Central memory CD8-positive, alpha-beta T cell (primary cell): ENCODE measurements at regions not wholly inside any gene's neighbourhood (a gene's known extent, or its start where the extent isn't known, plus 50 kb on each side); places are given as distances from the start of the nearest gene placed in this dataset.

Experiments
- ATAC-seq: fragments of 150-1000 bp; cut with Tn5 transposase; replicated peaks from 2 replicates; pipeline ENCODE4 v1.10.0; 2022; ENCODE audit warnings: mild to moderate bottlenecking, moderate FRiP score, moderate number of reproducible peaks; ENCODE audit not compliant: poor library complexity, severe bottlenecking; ENCODE audit errors: extremely low read depth
- DNase-seq, 2 donors: peaks; one replicate each; pipeline ENCODE4 v3.0.0; 2021; ENCODE audit warnings: low spot score in 2 of 2
- H3K27ac Mint-ChIP-seq: one replicate; pipeline ENCODE4 v1.8.0; 2022; ENCODE audit warnings: low read depth, mild to moderate bottlenecking, moderate library complexity, mixed read lengths
- H3K27me3 Mint-ChIP-seq: one replicate; pipeline ENCODE4 v1.8.0; 2022; ENCODE audit warnings: mixed read lengths
- H3K36me3 Mint-ChIP-seq: one replicate; pipeline ENCODE4 v1.8.0; 2022; ENCODE audit warnings: mild to moderate bottlenecking, moderate library complexity, mixed read lengths; ENCODE audit not compliant: insufficient read depth
- H3K4me1 Mint-ChIP-seq: one replicate; pipeline ENCODE4 v1.8.0; 2022; ENCODE audit warnings: mixed read lengths
- H3K4me3 Mint-ChIP-seq: one replicate; pipeline ENCODE4 v1.8.0; 2022; ENCODE audit warnings: mild to moderate bottlenecking, moderate library complexity, mixed read lengths
- H3K9me3 Mint-ChIP-seq: one replicate; pipeline ENCODE4 v1.8.0; 2022; ENCODE audit warnings: mixed read lengths

GRCh38 chr4:156495836-156496235 lies 475.8 kb downstream of the PDGFC start:
- peaks cover 18% of the 10 kb centered on the region for H3K9me3 Mint-ChIP-seq
- H3K27me3 Mint-ChIP-seq, result no peaks in the 10 kb centered on the region
- no peak overlapping the region for H3K4me3 Mint-ChIP-seq
- H3K27ac Mint-ChIP-seq, result no peak overlapping the region
- ATAC-seq (no peak), DNase-seq (no peak)
- no peaks in the 10 kb centered on the region for H3K4me1 Mint-ChIP-seq
- H3K36me3 Mint-ChIP-seq, result no peaks in the 10 kb centered on the region

GRCh38 chr4:156495091-156495490 lies 476.5 kb downstream of the PDGFC start:
- DNase-seq (no peak), ATAC-seq (no peak)
- no peaks in the 10 kb centered on the region for H3K36me3 Mint-ChIP-seq
- no peak overlapping the region for H3K27ac Mint-ChIP-seq
- no peaks in the 10 kb centered on the region for H3K4me1 Mint-ChIP-seq
- no peaks in the 10 kb centered on the region for H3K27me3 Mint-ChIP-seq
- H3K9me3 Mint-ChIP-seq, result peaks cover 21% of the 10 kb centered on the region
- H3K4me3 Mint-ChIP-seq, result no peak overlapping the region

DNA sequence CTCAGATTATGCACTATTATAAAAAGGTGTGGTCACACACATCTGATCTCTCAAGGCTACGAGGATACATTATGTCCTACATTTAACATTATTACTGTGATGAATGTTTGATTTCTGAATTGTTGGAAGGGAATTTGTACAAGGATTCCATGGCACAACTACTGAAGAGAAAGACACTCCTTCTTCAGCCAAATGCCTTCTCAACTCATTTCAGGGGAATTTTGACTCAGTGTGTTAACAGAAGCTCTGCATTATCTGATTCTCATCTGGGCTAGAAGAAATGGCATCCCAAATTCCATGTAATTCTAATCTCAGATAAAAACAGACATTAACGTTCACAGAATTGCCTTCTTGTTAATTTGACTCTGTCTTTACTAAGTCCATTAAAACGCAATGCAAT lies 477.7 kb downstream of the PDGFC start:
- Mint-ChIP-seq H3K4me1 (no peaks in the 10 kb centered on the region), H3K36me3 (no peaks in the 10 kb centered on the region), H3K27me3 (no peaks in the 10 kb centered on the region), H3K4me3 (no peak overlapping the region), H3K27ac (no peak overlapping the region), H3K9me3 (peaks cover 23% of the 10 kb centered on the region)
- ATAC-seq (no peak), DNase-seq (no peak)

DNA sequence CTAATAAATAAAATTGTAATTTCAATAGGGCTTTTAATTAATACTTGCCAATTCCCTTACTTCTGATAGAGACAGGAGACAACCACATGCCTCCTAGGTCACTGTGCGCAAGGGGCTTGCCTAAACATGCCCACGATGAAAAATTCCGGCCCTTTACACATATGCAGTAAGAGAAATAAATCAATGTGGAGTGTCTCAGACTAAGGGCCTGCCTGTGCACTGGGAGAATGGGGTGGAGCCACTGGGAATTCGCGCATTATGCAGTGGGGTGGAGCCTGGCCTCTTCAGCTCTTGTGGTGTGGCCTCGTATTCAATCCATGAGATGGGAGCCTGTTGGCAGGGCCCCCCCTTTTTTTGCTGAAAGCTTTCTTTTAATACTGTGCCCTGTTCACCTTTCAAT lies 484.5 kb downstream of the PDGFC start:
- no peaks in the 10 kb centered on the region for H3K27me3 Mint-ChIP-seq
- no peak for ATAC-seq

DNA sequence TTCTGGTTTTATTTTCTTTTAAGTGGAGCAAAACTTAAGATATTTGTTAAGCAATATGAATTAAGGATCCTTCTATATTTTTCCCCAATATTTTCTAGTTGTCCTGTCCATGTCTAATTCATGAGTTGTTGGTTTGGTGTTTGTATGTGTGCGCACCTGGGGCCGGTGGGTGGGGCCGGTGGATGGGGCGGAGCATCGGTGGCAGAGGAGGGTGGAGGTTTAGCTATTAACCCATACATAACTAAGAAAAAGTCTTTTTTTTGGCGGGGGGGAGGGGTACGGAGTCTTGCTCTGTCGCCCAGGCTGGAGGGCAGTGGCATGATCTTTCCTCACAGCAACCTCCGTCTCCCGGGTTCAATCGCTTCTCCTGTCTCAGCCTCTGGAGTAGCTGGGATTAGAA lies 489.8 kb downstream of the PDGFC start:
- Mint-ChIP-seq H3K4me1 (no peaks in the 10 kb centered on the region), H3K27ac (no peak overlapping the region), H3K36me3 (peaks cover 3% of the 10 kb centered on the region), H3K27me3 (no peaks in the 10 kb centered on the region), H3K4me3 (no peak overlapping the region), H3K9me3 (peaks cover 10% of the 10 kb centered on the region)
- DNase-seq, result no peak
- ATAC-seq, result no peak

More for the DNA sequence above, 484.5 kb downstream of the PDGFC start:
- Mint-ChIP-seq H3K4me3 (no peak overlapping the region), H3K9me3 (peaks cover 22% of the 10 kb centered on the region), H3K36me3 (no peaks in the 10 kb centered on the region), H3K27ac (no peak overlapping the region), H3K4me1 (no peaks in the 10 kb centered on the region)
- no peak for DNase-seq

GRCh38 chr4:156477636-156478035 lies 494.0 kb downstream of the PDGFC start:
- H3K36me3 Mint-ChIP-seq, result peaks cover 3% of the 10 kb centered on the region
- peaks cover 8% of the 10 kb centered on the region for H3K9me3 Mint-ChIP-seq
- H3K27me3 Mint-ChIP-seq, result no peaks in the 10 kb centered on the region
- ATAC-seq (no peak), DNase-seq (no peak)
- H3K27ac Mint-ChIP-seq, result no peak overlapping the region
- no peak overlapping the region for H3K4me3 Mint-ChIP-seq
- H3K4me1 Mint-ChIP-seq, result no peaks in the 10 kb centered on the region

GRCh38 chr4:156476359-156476758 lies 495.2 kb downstream of the PDGFC start:
- Mint-ChIP-seq H3K36me3 (peaks cover 2% of the 10 kb centered on the region), H3K4me3 (no peak overlapping the region), H3K27ac (no peak overlapping the region), H3K9me3 (peaks cover 8% of the 10 kb centered on the region), H3K27me3 (no peaks in the 10 kb centered on the region), H3K4me1 (no peaks in the 10 kb centered on the region)
- no peak for DNase-seq
- no peak for ATAC-seq

- ATAC-seq, result no peak
- no peak for DNase-seq
- Mint-ChIP-seq H3K36me3 (peaks cover 2% of the 10 kb centered on the region), H3K9me3 (peaks cover 8% of the 10 kb centered on the region), H3K4me1 (no peaks in the 10 kb centered on the region), H3K27ac (no peak overlapping the region), H3K27me3 (no peaks in the 10 kb centered on the region), H3K4me3 (no peak overlapping the region)
Measured at GRCh38 chr4:156475322-156475721, 496.3 kb downstream of the PDGFC start.

GRCh38 chr4:156473151-156473550 lies 498.4 kb downstream of the PDGFC start:
- no peak overlapping the region for H3K4me3 Mint-ChIP-seq
- no peaks in the 10 kb centered on the region for H3K36me3 Mint-ChIP-seq
- no peak for ATAC-seq
- H3K9me3 Mint-ChIP-seq, result peaks cover 8% of the 10 kb centered on the region
- no peaks in the 10 kb centered on the region for H3K4me1 Mint-ChIP-seq
- H3K27ac Mint-ChIP-seq, result no peak overlapping the region
- H3K27me3 Mint-ChIP-seq, result no peaks in the 10 kb centered on the region
- DNase-seq, result no peak

DNA sequence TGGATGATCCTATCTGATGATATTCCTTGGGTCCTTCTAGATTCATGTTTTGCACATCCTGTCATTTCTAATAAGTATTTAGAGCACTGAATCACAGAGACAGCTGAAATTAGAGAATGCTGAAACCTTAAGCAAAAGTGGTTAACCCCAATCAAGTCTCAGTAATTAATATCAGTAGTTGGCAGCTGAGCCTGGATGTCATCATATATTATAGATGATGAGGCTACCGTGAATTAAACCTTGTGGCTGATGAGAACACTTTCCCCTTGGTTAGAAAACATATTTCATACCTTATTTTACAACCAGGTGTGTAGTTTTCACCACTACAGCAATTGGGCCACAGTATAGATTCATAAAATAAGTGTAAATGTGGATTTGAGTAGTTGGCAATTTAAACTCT lies 499.0 kb downstream of the PDGFC start:
- H3K36me3 Mint-ChIP-seq, result no peaks in the 10 kb centered on the region
- ATAC-seq (no peak), DNase-seq (no peak)
- H3K9me3 Mint-ChIP-seq, result peaks cover 8% of the 10 kb centered on the region
- no peak overlapping the region for H3K4me3 Mint-ChIP-seq
- no peaks in the 10 kb centered on the region for H3K4me1 Mint-ChIP-seq
- H3K27me3 Mint-ChIP-seq, result no peaks in the 10 kb centered on the region
- H3K27ac Mint-ChIP-seq, result no peak overlapping the region

DNA sequence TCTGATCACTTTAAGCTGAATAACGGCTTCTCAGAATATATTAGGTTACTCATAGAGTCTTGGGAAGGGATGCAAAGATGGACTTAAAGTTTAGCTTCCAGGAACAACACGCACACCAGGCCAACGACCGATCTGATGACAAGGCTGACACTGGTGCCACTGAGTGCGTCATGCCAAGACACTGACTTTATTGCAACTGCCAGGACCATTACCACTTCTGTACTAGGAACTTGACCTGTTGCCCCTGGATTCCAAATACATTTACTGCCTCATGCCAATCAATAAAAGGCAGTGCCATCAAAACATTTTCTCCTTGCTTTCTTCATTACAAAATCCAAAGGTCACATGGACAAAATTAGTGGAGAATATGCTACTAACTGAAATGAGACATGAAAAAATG lies 505.9 kb upstream of the CTSO start:
- Mint-ChIP-seq H3K36me3 (no peaks in the 10 kb centered on the region), H3K4me1 (no peaks in the 10 kb centered on the region), H3K27ac (no peak overlapping the region), H3K27me3 (no peaks in the 10 kb centered on the region), H3K4me3 (no peak overlapping the region), H3K9me3 (peaks cover 20% of the 10 kb centered on the region)
- DNase-seq (no peak), ATAC-seq (no peak)

DNA sequence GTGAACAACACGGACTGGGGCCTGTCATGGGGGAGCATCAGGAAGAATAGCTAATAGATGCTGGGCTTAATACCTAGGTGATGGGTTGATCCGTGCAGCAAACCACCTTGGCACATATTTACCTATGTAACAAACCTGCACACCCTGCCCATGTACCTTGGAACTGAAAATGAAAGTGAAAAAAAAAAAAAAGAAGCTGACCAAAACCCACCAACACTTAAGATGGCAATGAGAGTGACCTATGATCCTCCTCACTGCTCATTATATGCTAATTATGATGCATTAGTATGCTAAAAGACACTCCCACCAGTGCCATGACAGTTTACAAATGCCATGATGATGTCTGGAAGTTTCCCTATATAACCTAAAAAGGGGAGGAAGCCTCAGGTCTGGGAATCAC lies 503.2 kb upstream of the CTSO start:
- H3K4me3 Mint-ChIP-seq, result no peak overlapping the region
- H3K4me1 Mint-ChIP-seq, result no peaks in the 10 kb centered on the region
- H3K36me3 Mint-ChIP-seq, result no peaks in the 10 kb centered on the region
- H3K27me3 Mint-ChIP-seq, result no peaks in the 10 kb centered on the region
- DNase-seq (no peak), ATAC-seq (no peak)
- H3K27ac Mint-ChIP-seq, result no peak overlapping the region
- H3K9me3 Mint-ChIP-seq, result peaks cover 24% of the 10 kb centered on the region

DNA sequence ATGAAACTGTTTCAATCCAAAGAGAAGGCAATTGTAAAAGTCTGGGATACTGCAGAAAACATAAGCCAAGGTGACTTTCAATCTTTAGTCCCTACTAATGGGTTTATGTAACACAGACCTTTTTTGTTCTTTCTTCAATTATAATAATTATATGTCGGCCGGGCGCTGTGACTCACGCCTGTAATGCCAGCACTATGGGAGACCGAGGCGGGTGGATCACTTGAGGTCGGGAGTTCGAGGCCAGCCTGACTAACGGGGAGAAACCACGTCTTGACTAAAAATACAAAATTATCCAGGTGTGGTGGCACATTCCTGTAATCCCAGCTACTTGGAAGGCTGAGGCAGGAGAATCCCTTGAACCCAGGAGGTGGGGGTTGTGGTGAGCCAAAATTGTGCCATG lies 489.8 kb upstream of the CTSO start:
- DNase-seq (no peak), ATAC-seq (no peak)
- H3K9me3 Mint-ChIP-seq, result peaks cover 22% of the 10 kb centered on the region
- H3K27me3 Mint-ChIP-seq, result no peaks in the 10 kb centered on the region
- no peak overlapping the region for H3K4me3 Mint-ChIP-seq
- H3K4me1 Mint-ChIP-seq, result no peaks in the 10 kb centered on the region
- no peak overlapping the region for H3K27ac Mint-ChIP-seq
- H3K36me3 Mint-ChIP-seq, result no peaks in the 10 kb centered on the region

DNA sequence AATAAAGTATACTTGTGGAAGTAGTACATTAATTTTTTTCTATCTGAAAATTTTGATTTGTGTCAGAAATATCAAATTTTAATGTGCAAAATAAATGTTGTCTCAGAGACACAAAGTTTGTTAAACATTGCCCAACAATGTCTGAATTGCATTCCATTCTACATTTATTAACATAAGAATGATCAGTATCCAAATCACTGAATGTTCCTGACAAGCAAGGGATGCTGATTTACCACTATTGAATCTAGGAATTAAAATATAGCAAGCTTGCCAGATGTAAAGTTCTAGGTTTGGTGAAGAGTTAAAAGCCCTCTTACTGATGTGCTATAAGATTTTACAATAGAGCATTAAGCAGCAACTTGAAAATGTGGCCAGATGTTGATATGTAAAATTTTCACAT lies 489.2 kb upstream of the CTSO start:
- Mint-ChIP-seq H3K27me3 (no peaks in the 10 kb centered on the region), H3K4me1 (no peaks in the 10 kb centered on the region), H3K9me3 (peaks cover 16% of the 10 kb centered on the region), H3K27ac (no peak overlapping the region), H3K36me3 (no peaks in the 10 kb centered on the region), H3K4me3 (no peak overlapping the region)
- DNase-seq (no peak), ATAC-seq (no peak)
